ENCODE measurements at regions not wholly inside any gene's neighbourhood (a gene's known extent, or its start where the extent isn't known, plus 50 kb on each side); places are given as distances from the start of the nearest gene placed in this dataset.

DNA sequence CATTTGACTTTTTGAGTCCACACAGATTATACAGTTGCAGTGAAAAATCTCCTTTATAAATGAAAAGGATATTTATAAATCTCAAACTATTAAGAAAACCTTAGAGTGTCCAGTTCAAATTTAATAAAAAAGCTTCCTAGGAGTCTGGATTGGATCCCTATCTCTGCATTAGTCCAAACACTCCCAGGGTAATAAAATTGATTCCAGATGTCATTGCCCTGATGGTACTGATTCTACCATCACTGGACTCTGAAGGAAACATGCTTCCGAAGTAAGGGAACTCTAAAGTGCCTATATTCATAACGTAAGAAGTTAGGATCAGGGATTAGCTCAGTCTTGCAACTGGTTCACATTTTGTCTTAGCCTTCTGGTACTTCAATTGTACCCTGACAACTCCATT lies 1325.1 kb upstream of the MAP3K7 start:
- no peaks in the 10 kb centered on the region for H3K36me3 ChIP-seq (ENCODE audit: control insufficient read depth, insufficient read depth, low read length)
- Mint-ChIP-seq H3K27ac (ENCODE audit: unreplicated experiment) (no peak overlapping the region), H3K27me3 (ENCODE audit: insufficient read depth, unreplicated experiment) (no peaks in the 10 kb centered on the region), H3K9me3 (ENCODE audit: unreplicated experiment) (no peaks in the 10 kb centered on the region), H3K4me1 (ENCODE audit: low read depth, unreplicated experiment) (no peaks in the 10 kb centered on the region), H3K36me3 (ENCODE audit: insufficient read depth, unreplicated experiment) (peaks cover 6% of the 10 kb centered on the region), H3K4me3 (ENCODE audit: unreplicated experiment) (no peak overlapping the region)
- no peaks in the 10 kb centered on the region for H3K9me3 ChIP-seq
- intact Hi-C loops (cut with micrococcal nuclease; ENCODE audit: unreplicated experiment), result no loop called here
- TF ChIP-seq CTCF (IDR thresholded peaks at IDR 0.05; ENCODE audit: insufficient read depth in 1 of 2, low read depth in 1 of 2, low read length in 1 of 2, severe bottlenecking in 1 of 2, unreplicated experiment in 1 of 2), result no peak
- H3K4me3 ChIP-seq (ENCODE audit: low read depth, low read length), result no peak overlapping the region
- DNase-seq, result no peak
- ChIA-PET CTCF (no interaction called here), POLR2A (no interaction called here)
- H3K4me1 ChIP-seq, result no peaks in the 10 kb centered on the region
- H3K27me3 ChIP-seq (replicated peaks; ENCODE audit: control insufficient read depth, insufficient read depth, low read length), result no peaks in the 10 kb centered on the region
- no TSS peak for BruUV-seq (replicated peaks)

DNA sequence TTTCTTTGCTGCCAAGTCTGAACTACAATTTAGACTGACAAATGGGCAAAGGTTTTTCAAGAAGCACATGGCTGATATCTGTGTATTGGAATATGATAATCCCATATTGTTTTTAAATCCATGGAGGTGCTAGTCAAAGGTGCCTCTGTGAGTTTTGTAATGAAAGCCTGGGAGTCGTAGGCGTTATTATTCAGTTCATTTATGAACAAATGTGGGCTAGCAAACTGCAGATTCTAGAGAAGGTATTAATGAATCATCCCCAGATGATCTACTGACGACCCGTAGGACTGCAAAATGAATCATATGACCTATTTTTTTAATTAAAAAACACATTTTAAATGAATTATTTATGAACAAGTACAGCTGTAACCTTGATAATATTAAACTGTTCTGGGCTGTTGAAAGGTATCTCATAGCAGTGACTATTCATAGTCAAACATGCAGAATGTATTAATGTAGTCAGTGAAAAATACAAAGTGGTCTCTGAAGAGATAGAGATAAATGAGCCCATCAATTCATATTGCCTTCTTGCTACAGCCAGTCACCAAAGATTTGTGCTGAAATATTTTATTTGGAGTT lies 1317.8 kb upstream of the MAP3K7 start:
- Mint-ChIP-seq H3K4me1 (ENCODE audit: low read depth, unreplicated experiment) (no peaks in the 10 kb centered on the region), H3K36me3 (ENCODE audit: insufficient read depth, unreplicated experiment) (no peaks in the 10 kb centered on the region), H3K27me3 (ENCODE audit: insufficient read depth, unreplicated experiment) (no peaks in the 10 kb centered on the region), H3K9me3 (ENCODE audit: unreplicated experiment) (no peaks in the 10 kb centered on the region), H3K4me3 (ENCODE audit: unreplicated experiment) (no peak overlapping the region), H3K27ac (ENCODE audit: unreplicated experiment) (no peak overlapping the region)
- no peaks in the 10 kb centered on the region for H3K36me3 ChIP-seq (ENCODE audit: control insufficient read depth, insufficient read depth, low read length)
- no TSS peak for BruUV-seq (replicated peaks)
- TF ChIP-seq CTCF (IDR thresholded peaks at IDR 0.05; ENCODE audit: insufficient read depth in 1 of 2, low read depth in 1 of 2, low read length in 1 of 2, severe bottlenecking in 1 of 2, unreplicated experiment in 1 of 2), result no peak
- intact Hi-C loops (cut with micrococcal nuclease; ENCODE audit: unreplicated experiment), result no loop called here
- no peaks in the 10 kb centered on the region for H3K27me3 ChIP-seq (replicated peaks; ENCODE audit: control insufficient read depth, insufficient read depth, low read length)
- no peak for DNase-seq
- POLR2A ChIA-PET, result no interaction called here
- CTCF ChIA-PET, result no interaction called here
- no peak overlapping the region for H3K4me3 ChIP-seq (ENCODE audit: low read depth, low read length)
- no peaks in the 10 kb centered on the region for H3K4me1 ChIP-seq
- H3K9me3 ChIP-seq, result no peaks in the 10 kb centered on the region

DNA sequence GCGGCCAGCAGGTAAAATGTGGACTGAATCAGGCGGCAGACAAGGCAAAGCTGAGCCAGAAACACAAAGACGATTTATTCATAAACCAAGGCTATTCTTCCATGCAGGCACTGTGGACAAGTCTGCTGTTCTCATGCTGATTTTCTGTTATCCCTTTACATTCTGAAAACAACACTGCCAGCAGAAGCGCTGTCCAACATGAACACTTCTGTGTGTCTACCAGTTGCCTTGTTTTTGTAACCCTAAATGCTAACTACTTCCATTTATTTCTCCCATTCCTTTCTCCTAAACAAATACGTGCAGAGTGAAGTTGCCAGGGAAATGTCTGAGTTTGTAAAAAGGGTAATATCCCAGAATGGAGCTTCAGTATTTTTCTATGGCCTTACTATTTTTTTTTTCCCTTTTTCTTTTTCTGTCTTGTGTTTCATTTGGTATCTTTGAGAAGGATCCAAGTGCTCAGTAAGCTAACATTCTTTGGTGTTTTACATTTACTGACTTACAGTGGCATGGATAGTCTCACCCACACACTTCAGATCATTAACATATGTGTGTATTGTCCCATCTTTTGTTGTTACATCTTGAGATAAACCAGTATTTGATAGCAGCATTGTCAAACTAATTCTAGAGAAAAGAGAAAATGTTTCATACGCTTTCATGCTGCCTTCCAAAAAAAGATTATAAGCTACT lies 1308.9 kb upstream of the MAP3K7 start:
- TF ChIP-seq CTCF (IDR thresholded peaks at IDR 0.05; ENCODE audit: insufficient read depth in 1 of 2, low read depth in 1 of 2, low read length in 1 of 2, severe bottlenecking in 1 of 2, unreplicated experiment in 1 of 2), result no peak
- no peaks in the 10 kb centered on the region for H3K9me3 ChIP-seq
- BruUV-seq (replicated peaks), result no TSS peak
- ChIA-PET POLR2A (no interaction called here), CTCF (no interaction called here)
- H3K4me1 Mint-ChIP-seq (ENCODE audit: low read depth, unreplicated experiment), result no peaks in the 10 kb centered on the region
- H3K36me3 Mint-ChIP-seq (ENCODE audit: insufficient read depth, unreplicated experiment), result no peaks in the 10 kb centered on the region
- no peaks in the 10 kb centered on the region for H3K27me3 Mint-ChIP-seq (ENCODE audit: insufficient read depth, unreplicated experiment)
- H3K4me3 ChIP-seq (ENCODE audit: low read depth, low read length), result no peak overlapping the region
- peaks cover 21% of the 10 kb centered on the region for H3K9me3 Mint-ChIP-seq (ENCODE audit: unreplicated experiment)
- DNase-seq, result no peak
- H3K27me3 ChIP-seq (replicated peaks; ENCODE audit: control insufficient read depth, insufficient read depth, low read length), result no peaks in the 10 kb centered on the region
- no peaks in the 10 kb centered on the region for H3K36me3 ChIP-seq (ENCODE audit: control insufficient read depth, insufficient read depth, low read length)
- intact Hi-C loops (cut with micrococcal nuclease; ENCODE audit: unreplicated experiment), result no loop called here
- H3K4me1 ChIP-seq, result no peaks in the 10 kb centered on the region
- H3K4me3 Mint-ChIP-seq (ENCODE audit: unreplicated experiment), result no peak overlapping the region
- no peak overlapping the region for H3K27ac Mint-ChIP-seq (ENCODE audit: unreplicated experiment)

All from Caco-2 (cell line).